ENCODE measurements at regions not wholly inside any gene's neighbourhood (a gene's known extent, or its start where the extent isn't known, plus 50 kb on each side); places are given as distances from the start of the nearest gene placed in this dataset.

- Histone ChIP-seq H2AK5ac (ENCODE audit: low read depth, low read length) (no peak overlapping the region), H4K20me1 (ENCODE audit: insufficient read depth, low read length) (no peaks in the 10 kb centered on the region), H3K9me1 (ENCODE audit: insufficient read depth, low read length) (no peaks in the 10 kb centered on the region), H3K9ac (ENCODE audit: low read depth, low read length) (no peak overlapping the region), H3K27me3 (ENCODE audit: control insufficient read depth, insufficient read depth, low read length) (peaks cover 20% of the 10 kb centered on the region), H3K23ac (ENCODE audit: low read depth, low read length) (no peak overlapping the region), H4K91ac (ENCODE audit: insufficient read depth, low read depth, low read length) (no peak overlapping the region), H3K79me1 (ENCODE audit: low read depth in 1 of 2, low read length in 2 of 2) (no peaks in the 10 kb centered on the region), H3K4ac (ENCODE audit: low read depth, low read length) (no peak overlapping the region), H3K27ac (ENCODE audit: insufficient read depth, low read length) (no peak overlapping the region), H3K4me3 (ENCODE audit: insufficient read depth, low read depth, low read length) (no peak overlapping the region), H3K18ac (ENCODE audit: low read depth, low read length) (no peak overlapping the region), H2BK15ac (ENCODE audit: low read depth, low read length) (no peak overlapping the region), H2BK120ac (ENCODE audit: low read depth, low read length) (no peak overlapping the region), H4K8ac (ENCODE audit: low read depth in 2 of 2, low read length in 2 of 2) (no peak overlapping the region), H4K5ac (ENCODE audit: low read depth, low read length) (no peak overlapping the region), H3K4me2 (ENCODE audit: low read depth, low read length) (no peak overlapping the region), H2AK9ac (replicated peaks; ENCODE audit: low read depth, low read length, poor library complexity) (no peak overlapping the region), H3K14ac (replicated peaks; ENCODE audit: low read depth, low read length) (no peak overlapping the region), H2BK5ac (ENCODE audit: low read depth, low read length, poor library complexity, severe bottlenecking) (no peak overlapping the region), H3K56ac (ENCODE audit: extremely low read depth, insufficient read depth, low read length) (no peak overlapping the region), H3K4me1 (ENCODE audit: control insufficient read depth, insufficient read depth, low read length) (no peaks in the 10 kb centered on the region), H2AFZ (replicated peaks; ENCODE audit: low read length, poor library complexity) (no peak overlapping the region), H2BK20ac (ENCODE audit: low read depth, low read length) (no peak overlapping the region), H3K36me3 (ENCODE audit: control insufficient read depth, insufficient read depth, low read length) (no peaks in the 10 kb centered on the region), H3K9me3 (ENCODE audit: control insufficient read depth, insufficient read depth, low read length) (no peaks in the 10 kb centered on the region; the same call in 1 of the 2 replicates)
- BruUV-seq (replicated peaks): no TSS peak
- intact Hi-C loops (cut with micrococcal nuclease) (no loop called here), in situ Hi-C loops (cut with MboI; ENCODE audit: low sequenced_read_pairs) (no loop called here), dilution Hi-C loops (cut with HindIII; ENCODE audit: low sequenced_read_pairs, unreplicated experiment) (no loop called here)
- ATAC-seq (ENCODE audit: low read depth) (no peak), DNase-seq (no peak)
- POLR2A ChIA-PET (ENCODE audit: unreplicated experiment): no interaction called here
- 67% methylated on average over 1 of the region's 3 CpGs; no CpG with 5 or more reads in 1 of the 2 experiments for WGBS, 2 experiments (ENCODE audit: extremely low coverage in 2 of 2, insufficient read length in 1 of 2)
- no peak for TF ChIP-seq CHD1 (IDR thresholded peaks at IDR 0.05; ENCODE audit: low read depth, low read length)
- no peak for TF ChIP-seq ELK1 (IDR thresholded peaks at IDR 0.05; ENCODE audit: borderline replicate concordance, low read depth, low read length)
- TF ChIP-seq FOS (IDR thresholded peaks at IDR 0.05; ENCODE audit: low read depth, low read length): no peak
- TF ChIP-seq RCOR1 (IDR thresholded peaks at IDR 0.05; ENCODE audit: insufficient replicate concordance, low read length): no peak
- TF ChIP-seq CTCF (conservative IDR thresholded peaks at IDR 0.05; ENCODE audit: low read depth, low read length): no peak
- no peak for TF ChIP-seq POLR2A (IDR thresholded peaks at IDR 0.05; ENCODE audit: low read depth, low read length)
- no peak for TF ChIP-seq RFX5 (IDR thresholded peaks at IDR 0.05; ENCODE audit: low read depth, low read length)
- no peak for TF ChIP-seq NFE2L2 (IDR thresholded peaks at IDR 0.05; ENCODE audit: low read depth, low read length)
- TF ChIP-seq RAD21 (IDR thresholded peaks at IDR 0.05; ENCODE audit: low read length): no peak
- no peak for TF ChIP-seq SMC3 (IDR thresholded peaks at IDR 0.05; ENCODE audit: low read depth, low read length)
- no peak for TF ChIP-seq MAFK (IDR thresholded peaks at IDR 0.05; ENCODE audit: low read depth, low read length)
- TF ChIP-seq MAZ (IDR thresholded peaks at IDR 0.05; ENCODE audit: borderline replicate concordance, low read depth, low read length): no peak
- TF ChIP-seq BHLHE40 (IDR thresholded peaks at IDR 0.05; ENCODE audit: low read depth, low read length): no peak
- no peak for TF ChIP-seq CEBPB (IDR thresholded peaks at IDR 0.05; ENCODE audit: low read depth, low read length)
- no peak for TF ChIP-seq MXI1 (IDR thresholded peaks at IDR 0.05; ENCODE audit: borderline replicate concordance, low read depth, low read length)
- no peak for TF ChIP-seq USF2 (IDR thresholded peaks at IDR 0.05; ENCODE audit: low read depth, low read length)
- CTCF ChIA-PET: no interaction called here
Observed at GRCh38 chr10:91724933-91725332, 73.3 kb upstream of the TNKS2 start.

All from IMR-90 (cell line).